Caco-2 (cell line): ENCODE measurements at regions not wholly inside any gene's neighbourhood (a gene's known extent, or its start where the extent isn't known, plus 50 kb on each side); places are given as distances from the start of the nearest gene placed in this dataset.

Experiments used
- BruUV-seq: library from RNA; stranded (reverse); fragments of 400-500 nt; replicated peaks from 2 replicates; lab custom pipeline; 2021; lab: Mats Ljungman, UMichigan
- CTCF ChIA-PET: fragments of 300-600 bp; sonication (Branson Sonifier 250); formaldehyde crosslinking; loops from one replicate; lab custom pipeline; 2022; ENCODE audit warnings: antibody characterized with exemption; lab: Charles Lee
- POLR2A ChIA-PET: fragments of 300-600 bp; sonication (Branson Sonifier 250); formaldehyde crosslinking; loops from one replicate; lab custom pipeline; 2022; ENCODE audit warnings: antibody characterized with exemption; lab: Charles Lee
- DNase-seq, 2 experiments: peaks; one replicate each; pipeline versions ENCODE4 v3.0.0 to v3.0.0-alpha.2; 2020 to 2022
- H3K27me3 ChIP-seq: replicated peaks from 2 replicates; pipeline ENCODE4 v1.6.0; 2011; ENCODE audit warnings: low read length; ENCODE audit not compliant: control insufficient read depth, insufficient read depth
- H3K36me3 ChIP-seq: 2 replicates; pipeline ENCODE4 v1.5.1; 2011; ENCODE audit warnings: low read length; ENCODE audit not compliant: control insufficient read depth, insufficient read depth
- H3K4me1 ChIP-seq: fragments of 250-450 bp; sonication (Bioruptor Pico); 2 replicates; pipeline ENCODE4 v1.5.1; 2020; ENCODE audit warnings: mild to moderate bottlenecking
- H3K4me3 ChIP-seq: 2 replicates; pipeline ENCODE4 v1.5.1; 2011; ENCODE audit warnings: low read depth, mild to moderate bottlenecking, control low read depth, low read length
- H3K9me3 ChIP-seq: fragments of 250-450 bp; sonication (Bioruptor Pico); 2 replicates; pipeline ENCODE4 v1.5.1; 2020; ENCODE audit warnings: mild to moderate bottlenecking, moderate library complexity
- H3K27ac Mint-ChIP-seq: one replicate; pipeline ENCODE4 v1.8.0; 2022; ENCODE audit warnings: mixed read lengths; ENCODE audit not compliant: unreplicated experiment
- H3K27me3 Mint-ChIP-seq: one replicate; pipeline ENCODE4 v1.8.0; 2022; ENCODE audit warnings: mixed read lengths; ENCODE audit not compliant: insufficient read depth, unreplicated experiment
- H3K36me3 Mint-ChIP-seq: one replicate; pipeline ENCODE4 v1.8.0; 2022; ENCODE audit warnings: mild to moderate bottlenecking, mixed read lengths; ENCODE audit not compliant: insufficient read depth, unreplicated experiment
- H3K4me1 Mint-ChIP-seq: one replicate; pipeline ENCODE4 v1.8.0; 2022; ENCODE audit warnings: low read depth, mixed read lengths; ENCODE audit not compliant: unreplicated experiment
- H3K4me3 Mint-ChIP-seq: one replicate; pipeline ENCODE4 v1.8.0; 2022; ENCODE audit warnings: mild to moderate bottlenecking, moderate library complexity, mixed read lengths; ENCODE audit not compliant: unreplicated experiment
- H3K9me3 Mint-ChIP-seq: one replicate; pipeline ENCODE4 v1.8.0; 2022; ENCODE audit warnings: mixed read lengths; ENCODE audit not compliant: unreplicated experiment
- intact Hi-C: fragments of 100-400 bp; cut with micrococcal nuclease; formaldehyde crosslinking; loops from one replicate; pipeline ENCODE4 v1.10.0; 2022; ENCODE audit not compliant: unreplicated experiment
- TF ChIP-seq, protein P1 (sequence below), 2 experiments: fragments of 200-600 bp in 1 of 2; IDR thresholded peaks; 1 replicate in 1 of 2; 2 replicates in 1 of 2; pipeline versions ENCODE4 v1.5.1 to v1.8.0; 2011 to 2022; ENCODE audit warnings: antibody characterized with exemption in 1 of 2, control low read depth in 1 of 2, inconsistent platforms in 1 of 2, low read depth in 1 of 2, low read length in 1 of 2, mild to moderate bottlenecking in 1 of 2, moderate library complexity in 1 of 2; ENCODE audit not compliant: insufficient read depth in 1 of 2, severe bottlenecking in 1 of 2, unreplicated experiment in 1 of 2

DNA sequence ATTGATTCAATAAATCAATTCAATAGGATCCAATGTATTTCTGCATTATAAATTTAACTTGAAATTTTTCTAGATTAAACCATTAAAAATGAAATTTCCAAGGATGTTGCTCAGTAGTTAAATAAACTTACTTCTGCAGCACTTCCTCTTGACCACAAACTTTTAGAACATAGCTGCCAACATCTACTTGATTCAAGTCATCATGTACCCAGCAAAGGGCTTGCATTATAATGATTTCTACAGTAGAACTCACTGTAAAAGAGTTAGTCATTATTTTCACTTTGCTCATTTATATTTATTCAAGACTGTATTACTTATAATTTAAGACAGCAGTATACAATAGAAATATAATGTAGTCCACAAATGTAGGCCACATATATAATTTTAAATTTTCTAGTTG lies 59.2 kb downstream of the PIK3C2A start:
- Histone ChIP-seq H3K36me3 (peaks cover 2% of the 10 kb centered on the region), H3K4me3 (no peak overlapping the region), H3K9me3 (no peaks in the 10 kb centered on the region), H3K27me3 (no peaks in the 10 kb centered on the region), H3K4me1 (no peaks in the 10 kb centered on the region)
- BruUV-seq = no TSS peak
- peaks cover 46% of the 10 kb centered on the region for H3K36me3 Mint-ChIP-seq
- DNase-seq = no peak
- no peak overlapping the region for H3K4me3 Mint-ChIP-seq
- no peaks in the 10 kb centered on the region for H3K9me3 Mint-ChIP-seq
- TF ChIP-seq, protein P1, sequence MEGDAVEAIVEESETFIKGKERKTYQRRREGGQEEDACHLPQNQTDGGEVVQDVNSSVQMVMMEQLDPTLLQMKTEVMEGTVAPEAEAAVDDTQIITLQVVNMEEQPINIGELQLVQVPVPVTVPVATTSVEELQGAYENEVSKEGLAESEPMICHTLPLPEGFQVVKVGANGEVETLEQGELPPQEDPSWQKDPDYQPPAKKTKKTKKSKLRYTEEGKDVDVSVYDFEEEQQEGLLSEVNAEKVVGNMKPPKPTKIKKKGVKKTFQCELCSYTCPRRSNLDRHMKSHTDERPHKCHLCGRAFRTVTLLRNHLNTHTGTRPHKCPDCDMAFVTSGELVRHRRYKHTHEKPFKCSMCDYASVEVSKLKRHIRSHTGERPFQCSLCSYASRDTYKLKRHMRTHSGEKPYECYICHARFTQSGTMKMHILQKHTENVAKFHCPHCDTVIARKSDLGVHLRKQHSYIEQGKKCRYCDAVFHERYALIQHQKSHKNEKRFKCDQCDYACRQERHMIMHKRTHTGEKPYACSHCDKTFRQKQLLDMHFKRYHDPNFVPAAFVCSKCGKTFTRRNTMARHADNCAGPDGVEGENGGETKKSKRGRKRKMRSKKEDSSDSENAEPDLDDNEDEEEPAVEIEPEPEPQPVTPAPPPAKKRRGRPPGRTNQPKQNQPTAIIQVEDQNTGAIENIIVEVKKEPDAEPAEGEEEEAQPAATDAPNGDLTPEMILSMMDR (IDR thresholded peaks at IDR 0.05; ENCODE audit: insufficient read depth in 1 of 2, low read depth in 1 of 2, low read length in 1 of 2, severe bottlenecking in 1 of 2, unreplicated experiment in 1 of 2) = no peak
- intact Hi-C loops = no loop called here
- peaks cover 7% of the 10 kb centered on the region for H3K4me1 Mint-ChIP-seq
- ChIA-PET POLR2A (no interaction called here), CTCF (no interaction called here)
- no peaks in the 10 kb centered on the region for H3K27me3 Mint-ChIP-seq
- H3K27ac Mint-ChIP-seq = no peak overlapping the region

DNA sequence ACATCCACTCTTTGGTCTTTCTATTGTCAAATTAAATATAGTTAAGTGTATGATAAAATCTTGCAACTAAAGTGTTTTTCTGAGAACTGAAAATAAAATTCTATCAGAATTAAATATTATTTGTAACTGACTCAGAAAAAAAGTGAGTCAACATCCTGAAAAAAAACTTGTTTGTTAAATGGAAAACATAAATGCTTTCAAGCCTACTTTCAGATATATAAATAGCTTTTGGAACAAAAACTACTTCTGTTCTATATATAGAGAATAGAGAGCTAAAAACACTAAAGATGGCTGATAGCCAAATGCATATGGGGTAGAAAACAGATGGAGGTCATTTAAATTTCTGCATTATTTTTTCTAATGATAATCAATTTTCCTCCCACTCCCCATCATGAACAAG lies 61.8 kb downstream of the PIK3C2A start:
- no peak for DNase-seq
- no peak overlapping the region for H3K27ac Mint-ChIP-seq
- Histone ChIP-seq H3K36me3 (peaks cover 2% of the 10 kb centered on the region), H3K27me3 (no peaks in the 10 kb centered on the region), H3K4me1 (no peaks in the 10 kb centered on the region), H3K4me3 (no peak overlapping the region), H3K9me3 (no peaks in the 10 kb centered on the region)
- peaks cover 62% of the 10 kb centered on the region for H3K36me3 Mint-ChIP-seq
- ChIA-PET POLR2A (no interaction called here), CTCF (no interaction called here)
- intact Hi-C loops = no loop called here
- no peaks in the 10 kb centered on the region for H3K27me3 Mint-ChIP-seq
- peaks cover 16% of the 10 kb centered on the region for H3K4me1 Mint-ChIP-seq
- TF ChIP-seq, protein P1 (IDR thresholded peaks at IDR 0.05; ENCODE audit: insufficient read depth in 1 of 2, low read depth in 1 of 2, low read length in 1 of 2, severe bottlenecking in 1 of 2, unreplicated experiment in 1 of 2) = no peak
- H3K4me3 Mint-ChIP-seq = no peak overlapping the region
- H3K9me3 Mint-ChIP-seq = no peaks in the 10 kb centered on the region
- BruUV-seq = no TSS peak

DNA sequence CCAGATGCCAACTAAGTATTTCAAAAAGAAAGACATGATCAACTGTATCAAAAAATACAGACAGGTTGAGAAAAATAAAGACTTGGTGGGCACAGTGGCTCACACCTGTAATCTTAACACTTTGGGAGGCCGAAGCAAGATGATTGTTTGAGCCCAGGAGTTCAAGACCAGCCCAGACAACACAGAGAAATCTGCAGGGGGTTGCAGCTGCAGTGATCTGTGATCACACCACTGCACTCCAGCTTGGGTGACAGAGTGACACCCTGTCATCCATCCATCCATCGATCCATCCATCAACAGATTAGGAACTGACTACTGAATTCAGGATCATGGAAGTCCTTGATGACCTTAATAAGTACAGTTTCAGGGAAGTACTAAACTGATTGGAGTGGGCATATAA lies 65.0 kb upstream of the RPS13 start:
- Histone ChIP-seq H3K4me3 (no peak overlapping the region), H3K9me3 (no peaks in the 10 kb centered on the region), H3K27me3 (no peaks in the 10 kb centered on the region), H3K4me1 (no peaks in the 10 kb centered on the region), H3K36me3 (peaks cover 2% of the 10 kb centered on the region)
- intact Hi-C loops = no loop called here
- DNase-seq = no peak
- ChIA-PET POLR2A (no interaction called here), CTCF (no interaction called here)
- Mint-ChIP-seq H3K27ac (no peak overlapping the region), H3K27me3 (no peaks in the 10 kb centered on the region), H3K4me1 (peaks cover 21% of the 10 kb centered on the region), H3K36me3 (peaks cover 90% of the 10 kb centered on the region), H3K9me3 (no peaks in the 10 kb centered on the region), H3K4me3 (no peak overlapping the region)
- BruUV-seq = no TSS peak
- TF ChIP-seq, protein P1 (IDR thresholded peaks at IDR 0.05; ENCODE audit: insufficient read depth in 1 of 2, low read depth in 1 of 2, low read length in 1 of 2, severe bottlenecking in 1 of 2, unreplicated experiment in 1 of 2) = no peak
